ENCODE measurements at regions not wholly inside any gene's neighbourhood (a gene's known extent, or its start where the extent isn't known, plus 50 kb on each side); places are given as distances from the start of the nearest gene placed in this dataset.
"Not testable (repeated sequence)": the region's sequence is repeated elsewhere in the genome, so short reads cannot be mapped to it uniquely, and the experiment has no call there.

GRCh38 chr6:84569882-84570281 lies 194.5 kb downstream of the TBX18 start:
- intact Hi-C loops (cut with DNase I; ENCODE audit: low total_unique reads) = no loop called here
- no peak for DNase-seq (ENCODE audit: low spot score in 2 of 2)
- no peak for TF ChIP-seq CTCF (IDR thresholded peaks at IDR 0.05)
- TF ChIP-seq POLR2A (IDR thresholded peaks at IDR 0.05) = no peak

GRCh38 chr6:84568971-84569370 lies 195.4 kb downstream of the TBX18 start:
- intact Hi-C loops (cut with DNase I; ENCODE audit: low total_unique reads) = no loop called here
- no peak overlapping the region for H3K4me3 ChIP-seq (ENCODE audit: low read depth, poor library complexity, severe bottlenecking)
- TF ChIP-seq CTCF (IDR thresholded peaks at IDR 0.05) (no peak), POLR2A (IDR thresholded peaks at IDR 0.05) (no peak)
- DNase-seq (ENCODE audit: low spot score in 2 of 2) = no peak

More at GRCh38 chr6:84569882-84570281, 194.5 kb downstream of the TBX18 start:
- H3K4me3 ChIP-seq (ENCODE audit: low read depth, poor library complexity, severe bottlenecking) = no peak overlapping the region

- DNase-seq (ENCODE audit: low spot score in 2 of 2); intact Hi-C loops (cut with DNase I; ENCODE audit: low total_unique reads); H3K4me3 ChIP-seq (ENCODE audit: low read depth, poor library complexity, severe bottlenecking): not testable (repeated sequence)
- 91 to 92% methylated on average over 6 of the region's 6 CpGs for WGBS, 2 donors
Measured at GRCh38 chr6:84565718-84566117, 198.7 kb downstream of the TBX18 start.

- DNase-seq (ENCODE audit: low spot score in 2 of 2) = no peak
- WGBS, 2 donors = 83 to 88% methylated on average over 9 of the region's 9 CpGs
- no peak for TF ChIP-seq CTCF (IDR thresholded peaks at IDR 0.05)
- no peak for TF ChIP-seq POLR2A (IDR thresholded peaks at IDR 0.05)
- H3K4me3 ChIP-seq (ENCODE audit: low read depth, poor library complexity, severe bottlenecking) = no peak overlapping the region
- intact Hi-C loops (cut with DNase I; ENCODE audit: low total_unique reads) = no loop called here
Measured at GRCh38 chr6:84560436-84561390, 203.7 kb downstream of the TBX18 start.

GRCh38 chr6:84556541-84557335 lies 207.7 kb downstream of the TBX18 start:
- DNase-seq (ENCODE audit: low spot score in 2 of 2) = no peak
- intact Hi-C loops (cut with DNase I; ENCODE audit: low total_unique reads) = no loop called here
- 47 to 48% methylated on average over 4 of the region's 4 CpGs for WGBS, 2 donors
- no peak overlapping the region for H3K4me3 ChIP-seq (ENCODE audit: low read depth, poor library complexity, severe bottlenecking)
- TF ChIP-seq CTCF (IDR thresholded peaks at IDR 0.05) = no peak
- no peak for TF ChIP-seq POLR2A (IDR thresholded peaks at IDR 0.05)

GRCh38 chr6:84554706-84555105 lies 209.7 kb downstream of the TBX18 start:
- WGBS, 2 donors = 81 to 86% methylated on average over 4 of the region's 4 CpGs
- H3K4me3 ChIP-seq (ENCODE audit: low read depth, poor library complexity, severe bottlenecking) = no peak overlapping the region
- DNase-seq (ENCODE audit: low spot score in 2 of 2) = no peak
- TF ChIP-seq CTCF (IDR thresholded peaks at IDR 0.05) (no peak), POLR2A (IDR thresholded peaks at IDR 0.05) (no peak)
- intact Hi-C loops (cut with DNase I; ENCODE audit: low total_unique reads) = no loop called here
